T-cell (primary cell): ENCODE measurements at regions not wholly inside any gene's neighbourhood (a gene's known extent, or its start where the extent isn't known, plus 50 kb on each side); places are given as distances from the start of the nearest gene placed in this dataset.
"Not testable (repeated sequence)": the region's sequence is repeated elsewhere in the genome, so short reads cannot be mapped to it uniquely, and the experiment has no call there.

Experiments used
- ATAC-seq, 4 experiments: fragments of 200-7000 bp in 3 of 4; fragments of 150-1000 bp in 1 of 4; cut with Tn5 transposase; replicated peaks in 1 of 4; 1 replicate in 3 of 4; 2 replicates in 1 of 4; pipeline ENCODE4 v1.10.0; 2021; ENCODE audit warnings: moderate library complexity in 3 of 4, mild to moderate bottlenecking in 2 of 4, moderate number of reproducible peaks in 1 of 4
- CTCF ChIA-PET, 2 donors: fragments of 300-600 bp; sonication (Branson Sonifier 250); formaldehyde crosslinking; loops; one replicate each; lab custom pipeline; 2022; ENCODE audit warnings: antibody characterized with exemption in 2 of 2; lab: Charles Lee
- POLR2A ChIA-PET, 2 donors: fragments of 300-600 bp; sonication (Branson Sonifier 250); formaldehyde crosslinking; loops; one replicate each; lab custom pipeline; 2022; ENCODE audit warnings: antibody characterized with exemption in 2 of 2; lab: Charles Lee
- DNase-seq, 35 experiments: peaks; one replicate each; pipeline versions ENCODE4 v3.0.0 to v3.0.0-alpha.2; 2013 to 2023
- H3K27ac ChIP-seq: one replicate; pipeline ENCODE4 v1.5.1; 2013; ENCODE audit warnings: low read length
- H3K27me3 ChIP-seq, 2 experiments: replicated peaks in 1 of 2; 1 replicate in 1 of 2; 2 replicates in 1 of 2; pipeline versions ENCODE4 v1.6.1 to v1.7.0; 2013; ENCODE audit warnings: low read length in 1 of 2, mixed read lengths in 1 of 2; ENCODE audit not compliant: control insufficient read depth in 2 of 2, insufficient read depth in 2 of 2; ENCODE audit errors: extremely low read depth in 1 of 2
- H3K36me3 ChIP-seq, 2 donors: 1 replicate in 1 of 2; 2 replicates in 1 of 2; pipeline versions ENCODE4 v1.6.1 to v1.7.0; 2013; ENCODE audit warnings: low read length in 1 of 2; ENCODE audit not compliant: control insufficient read depth in 2 of 2, insufficient read depth in 1 of 2; ENCODE audit errors: extremely low read depth in 1 of 2
- H3K4me1 ChIP-seq, 2 experiments: 1 replicate in 1 of 2; 2 replicates in 1 of 2; pipeline versions ENCODE4 v1.6.1 to v1.7.0; 2013; ENCODE audit warnings: low read length in 2 of 2, mixed read lengths in 1 of 2; ENCODE audit not compliant: insufficient read depth in 2 of 2, control insufficient read depth in 1 of 2; ENCODE audit errors: extremely low read depth in 1 of 2
- H3K4me3 ChIP-seq, 2 donors: 1 replicate in 1 of 2; 2 replicates in 1 of 2; pipeline versions ENCODE4 v1.5.1 to v1.7.0; 2013; ENCODE audit warnings: mild to moderate bottlenecking in 2 of 2, low read length in 1 of 2, moderate library complexity in 1 of 2; ENCODE audit not compliant: control insufficient read depth in 1 of 2; ENCODE audit errors: extremely low read depth in 1 of 2
- H3K9me3 ChIP-seq: 2 replicates; pipeline ENCODE4 v1.7.0; 2013
- H3K27ac Mint-ChIP-seq, 2 donors: one replicate each; pipeline ENCODE4 v1.8.0; 2020 to 2021; ENCODE audit warnings: mild to moderate bottlenecking in 2 of 2, mixed read lengths in 2 of 2
- H3K27me3 Mint-ChIP-seq, 2 donors: one replicate each; pipeline ENCODE4 v1.8.0; 2021 to 2022; ENCODE audit warnings: mixed read lengths in 2 of 2
- H3K36me3 Mint-ChIP-seq: one replicate; pipeline ENCODE4 v1.8.0; 2021; ENCODE audit warnings: mixed read lengths
- H3K4me1 Mint-ChIP-seq, 3 donors: one replicate each; pipeline ENCODE4 v1.8.0; 2020 to 2022; ENCODE audit warnings: mixed read lengths in 3 of 3, mild to moderate bottlenecking in 1 of 3
- H3K4me3 Mint-ChIP-seq, 3 donors: one replicate each; pipeline ENCODE4 v1.8.0; 2020 to 2022; ENCODE audit warnings: mild to moderate bottlenecking in 3 of 3, mixed read lengths in 3 of 3, moderate library complexity in 3 of 3
- H3K9me3 Mint-ChIP-seq, 3 donors: one replicate each; pipeline ENCODE4 v1.8.0; 2020 to 2022; ENCODE audit warnings: mixed read lengths in 3 of 3
- WGBS: methylation state at CpG from one replicate; pipeline ENCODE4 v1.1.5; 2013; ENCODE audit warnings: missing lambda C conversion rate; ENCODE audit not compliant: insufficient coverage; 5-methylcytosine and 5-hydroxymethylcytosine counted together

DNA sequence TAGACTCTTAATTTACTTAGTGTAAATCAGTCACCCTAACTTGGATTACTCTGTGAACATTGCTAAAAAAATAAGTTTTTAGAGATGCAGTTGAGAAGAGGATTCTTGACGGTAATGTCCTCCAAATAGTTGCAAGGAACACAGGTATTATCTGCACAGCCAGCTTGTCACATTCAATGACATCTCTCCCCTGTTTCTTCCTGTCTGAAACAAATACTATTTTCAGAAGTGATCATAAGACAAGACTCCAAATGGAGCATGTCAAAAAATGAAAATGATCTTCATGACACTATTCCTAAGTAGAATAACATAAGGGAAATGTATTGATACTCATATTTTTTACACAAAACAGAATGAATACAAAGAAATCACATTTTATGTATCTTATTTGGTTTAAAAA, 227.9 kb upstream of the CHD1 start:
- Histone ChIP-seq H3K27ac (no peak overlapping the region), H3K9me3 (no peaks in the 10 kb centered on the region), H3K27me3 (no peaks in the 10 kb centered on the region), H3K4me1 (no peaks in the 10 kb centered on the region), H3K36me3 (no peaks in the 10 kb centered on the region), H3K4me3 (no peak overlapping the region)
- H3K9me3 Mint-ChIP-seq, result no peaks in the 10 kb centered on the region
- POLR2A ChIA-PET, result no interaction called here
- CTCF ChIA-PET, result no interaction called here
- peaks cover 0 to 4% of the 10 kb centered on the region in 2 donors for H3K27me3 Mint-ChIP-seq
- no peaks in the 10 kb centered on the region for H3K36me3 Mint-ChIP-seq
- no peak overlapping the region for H3K4me3 Mint-ChIP-seq
- H3K4me1 Mint-ChIP-seq, result no peaks in the 10 kb centered on the region
- no CpG with 5 or more reads among the region's 1 CpG for WGBS
- DNase-seq (no peak), ATAC-seq (no peak)
- H3K27ac Mint-ChIP-seq, result no peak overlapping the region

GRCh38 chr5:99143283-99143795, 214.5 kb upstream of the CHD1 start:
- H3K27ac Mint-ChIP-seq, H3K36me3 Mint-ChIP-seq, POLR2A ChIA-PET, H3K4me1 ChIP-seq, H3K4me1 Mint-ChIP-seq, H3K27ac ChIP-seq, DNase-seq, ATAC-seq, CTCF ChIA-PET, H3K9me3 ChIP-seq, H3K4me3 ChIP-seq, H3K36me3 ChIP-seq, H3K27me3 ChIP-seq, H3K4me3 Mint-ChIP-seq: not testable (repeated sequence)
- H3K9me3 Mint-ChIP-seq, result peaks cover 14 to 28% (median 21%) of the 10 kb centered on the region in 3 donors
- peaks cover 0 to 10% of the 10 kb centered on the region in 2 donors for H3K27me3 Mint-ChIP-seq
- no CpG with 5 or more reads among the region's 1 CpG for WGBS

DNA sequence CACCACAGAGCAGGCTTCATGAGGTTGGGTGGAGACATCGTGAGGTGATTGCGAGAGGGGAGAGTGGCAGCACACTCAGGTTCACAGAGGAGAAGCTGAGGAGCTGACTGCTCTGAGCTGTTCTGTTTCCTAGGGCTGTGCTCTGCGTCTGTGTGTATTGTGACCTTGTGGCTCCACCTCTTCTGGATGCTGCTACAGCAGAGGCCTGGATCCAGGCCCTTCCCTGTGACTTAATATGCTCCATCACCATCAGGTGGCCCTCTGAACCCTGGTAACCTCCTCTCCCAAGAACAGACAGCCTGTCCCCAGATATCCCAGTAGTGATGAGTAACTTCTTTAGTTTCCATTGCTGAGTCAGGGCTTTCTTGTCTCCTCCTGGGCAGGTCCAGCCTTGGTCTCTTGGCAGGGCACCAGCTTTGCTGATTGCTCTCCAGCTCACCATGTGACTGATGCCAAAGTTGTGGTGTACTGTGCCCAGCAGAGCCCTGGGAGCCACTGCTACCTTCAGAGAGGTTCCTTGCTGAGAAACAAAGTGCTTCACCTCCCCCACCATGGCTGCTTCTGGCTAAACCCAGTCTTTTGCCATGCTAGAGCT, 212.8 kb upstream of the CHD1 start:
- ATAC-seq, result no peak
- POLR2A ChIA-PET, result no interaction called here
- no peaks in the 10 kb centered on the region for H3K9me3 ChIP-seq
- H3K4me3 ChIP-seq, result no peak overlapping the region
- H3K4me1 Mint-ChIP-seq, result no peaks in the 10 kb centered on the region
- peaks cover 0 to 6% of the 10 kb centered on the region in 2 experiments for H3K27me3 ChIP-seq
- no peak overlapping the region for H3K27ac Mint-ChIP-seq
- CTCF ChIA-PET, result no interaction called here
- H3K36me3 ChIP-seq, result no peaks in the 10 kb centered on the region
- H3K27ac ChIP-seq, result no peak overlapping the region
- peaks cover 12 to 15% of the 10 kb centered on the region in 2 donors for H3K27me3 Mint-ChIP-seq
- peaks cover 10 to 28% (median 21%) of the 10 kb centered on the region in 3 donors for H3K9me3 Mint-ChIP-seq
- 82% methylated on average over 3 of the region's 3 CpGs for WGBS
- H3K4me3 Mint-ChIP-seq, result no peak overlapping the region
- no peak for DNase-seq
- H3K4me1 ChIP-seq, result no peaks in the 10 kb centered on the region
- no peaks in the 10 kb centered on the region for H3K36me3 Mint-ChIP-seq

- DNase-seq (no peak), ATAC-seq (no peak)
- ChIA-PET POLR2A (no interaction called here), CTCF (no interaction called here)
- Histone ChIP-seq H3K36me3 (no peaks in the 10 kb centered on the region), H3K4me3 (no peak overlapping the region), H3K9me3 (no peaks in the 10 kb centered on the region), H3K4me1 (no peaks in the 10 kb centered on the region), H3K27me3 (peaks cover 0 to 6% of the 10 kb centered on the region in 2 experiments), H3K27ac (no peak overlapping the region)
- Mint-ChIP-seq H3K36me3 (no peaks in the 10 kb centered on the region), H3K4me3 (no peak overlapping the region), H3K27me3 (peaks cover 13 to 16% of the 10 kb centered on the region in 2 donors), H3K4me1 (no peaks in the 10 kb centered on the region), H3K27ac (no peak overlapping the region), H3K9me3 (peaks cover 7 to 15% (median 11%) of the 10 kb centered on the region in 3 donors)
- 75% methylated on average over 4 of the region's 10 CpGs for WGBS
These were observed 210.1 kb upstream of the CHD1 start for GRCh38 chr5:99138911-99139310.

- H3K36me3 Mint-ChIP-seq, result no peaks in the 10 kb centered on the region
- ATAC-seq (no peak), DNase-seq (no peak)
- POLR2A ChIA-PET, result no interaction called here
- CTCF ChIA-PET, result interaction anchor here in 1 of 2 donors (0.6 kb wide), 1 partner anchor 10 kb away, joined by 3 read pairs; no protein-coding TSS in a partner anchor
- no peaks in the 10 kb centered on the region for H3K4me1 Mint-ChIP-seq
- no peak overlapping the region for H3K27ac Mint-ChIP-seq
- no peaks in the 10 kb centered on the region for H3K9me3 ChIP-seq
- H3K4me3 ChIP-seq, result no peak overlapping the region
- H3K27ac ChIP-seq, result no peak overlapping the region
- H3K27me3 Mint-ChIP-seq, result peaks cover 13% of the 10 kb centered on the region in 2 donors
- no peaks in the 10 kb centered on the region for H3K4me1 ChIP-seq
- peaks cover 0 to 1% of the 10 kb centered on the region in 2 experiments for H3K27me3 ChIP-seq
- H3K4me3 Mint-ChIP-seq, result no peak overlapping the region
- H3K9me3 Mint-ChIP-seq, result no peaks in the 10 kb centered on the region
- WGBS, result no CpG with 5 or more reads among the region's 4 CpGs
- H3K36me3 ChIP-seq, result no peaks in the 10 kb centered on the region
These were observed 205.1 kb upstream of the CHD1 start for GRCh38 chr5:99133921-99134320.

- Mint-ChIP-seq H3K9me3 (no peaks in the 10 kb centered on the region), H3K4me1 (no peaks in the 10 kb centered on the region), H3K4me3 (no peak overlapping the region), H3K36me3 (no peaks in the 10 kb centered on the region), H3K27ac (no peak overlapping the region), H3K27me3 (peaks cover 1 to 5% of the 10 kb centered on the region in 2 donors)
- no peaks in the 10 kb centered on the region for H3K36me3 ChIP-seq
- DNase-seq (no peak), ATAC-seq (no peak)
- no peaks in the 10 kb centered on the region for H3K4me1 ChIP-seq
- H3K4me3 ChIP-seq, result no peak overlapping the region
- WGBS, result 22% methylated on average over 5 of the region's 6 CpGs
- no peaks in the 10 kb centered on the region for H3K27me3 ChIP-seq
- POLR2A ChIA-PET, result no interaction called here
- H3K27ac ChIP-seq, result no peak overlapping the region
- H3K9me3 ChIP-seq, result no peaks in the 10 kb centered on the region
- CTCF ChIA-PET, result interaction anchor here in 1 of 2 donors (0.6 kb wide), 1 partner anchor 20 kb away, joined by 3 read pairs; no protein-coding TSS in a partner anchor
These were observed 201.1 kb upstream of the CHD1 start for GRCh38 chr5:99129768-99130501.
